ENCODE measurements at regions not wholly inside any gene's neighbourhood (a gene's known extent, or its start where the extent isn't known, plus 50 kb on each side); places are given as distances from the start of the nearest gene placed in this dataset.

- TF ChIP-seq, protein P1, sequence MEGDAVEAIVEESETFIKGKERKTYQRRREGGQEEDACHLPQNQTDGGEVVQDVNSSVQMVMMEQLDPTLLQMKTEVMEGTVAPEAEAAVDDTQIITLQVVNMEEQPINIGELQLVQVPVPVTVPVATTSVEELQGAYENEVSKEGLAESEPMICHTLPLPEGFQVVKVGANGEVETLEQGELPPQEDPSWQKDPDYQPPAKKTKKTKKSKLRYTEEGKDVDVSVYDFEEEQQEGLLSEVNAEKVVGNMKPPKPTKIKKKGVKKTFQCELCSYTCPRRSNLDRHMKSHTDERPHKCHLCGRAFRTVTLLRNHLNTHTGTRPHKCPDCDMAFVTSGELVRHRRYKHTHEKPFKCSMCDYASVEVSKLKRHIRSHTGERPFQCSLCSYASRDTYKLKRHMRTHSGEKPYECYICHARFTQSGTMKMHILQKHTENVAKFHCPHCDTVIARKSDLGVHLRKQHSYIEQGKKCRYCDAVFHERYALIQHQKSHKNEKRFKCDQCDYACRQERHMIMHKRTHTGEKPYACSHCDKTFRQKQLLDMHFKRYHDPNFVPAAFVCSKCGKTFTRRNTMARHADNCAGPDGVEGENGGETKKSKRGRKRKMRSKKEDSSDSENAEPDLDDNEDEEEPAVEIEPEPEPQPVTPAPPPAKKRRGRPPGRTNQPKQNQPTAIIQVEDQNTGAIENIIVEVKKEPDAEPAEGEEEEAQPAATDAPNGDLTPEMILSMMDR (IDR thresholded peaks at IDR 0.05; ENCODE audit: insufficient read depth, low read length, poor library complexity, severe bottlenecking) = no peak
- H3K27me3 ChIP-seq (ENCODE audit: control insufficient read depth, insufficient read depth, low read length) = no peaks in the 10 kb centered on the region
- H3K4me3 ChIP-seq (ENCODE audit: low read depth, low read length) = no peak overlapping the region
- no peak for DNase-seq (ENCODE audit: low read depth)
- H3K36me3 ChIP-seq (ENCODE audit: control insufficient read depth, insufficient read depth, low read length) = no peaks in the 10 kb centered on the region
Measured at GRCh38 chr13:34701919-34702318, 240.2 kb upstream of the NBEA start.

DNA sequence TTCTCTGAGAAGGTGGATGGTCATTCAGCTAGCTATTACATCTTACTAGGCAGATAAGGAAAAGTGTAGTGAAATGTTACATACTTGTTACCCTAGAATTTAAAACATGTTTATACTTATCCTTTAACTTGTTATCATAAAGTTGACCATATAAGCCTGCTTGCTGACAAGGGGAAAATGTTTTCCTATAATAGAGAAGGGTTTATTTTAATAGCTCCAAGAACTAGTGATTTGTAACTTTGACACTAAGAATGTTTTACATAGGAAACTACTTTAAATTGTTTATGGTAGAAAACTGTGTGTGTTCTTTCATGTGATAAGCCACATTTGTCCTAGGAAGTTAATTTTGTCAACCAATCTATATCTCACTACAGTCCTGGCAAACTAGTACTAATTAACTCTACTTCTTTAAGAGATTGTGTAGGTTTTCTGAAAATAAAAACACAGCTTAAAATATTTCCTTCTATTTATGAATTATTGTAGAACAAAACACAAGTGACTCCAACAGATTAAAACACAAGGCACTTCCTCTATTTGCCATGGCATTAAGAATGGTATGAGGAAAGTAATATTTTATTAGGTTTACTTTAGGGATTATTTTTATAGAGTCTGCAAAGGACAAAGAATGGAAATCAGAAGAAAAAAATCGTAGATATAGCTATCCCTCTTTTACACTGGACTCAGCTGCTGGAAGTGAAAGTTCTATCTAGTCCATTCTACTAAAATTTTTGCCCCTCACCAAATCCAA lies 233.3 kb upstream of the NBEA start:
- H3K36me3 ChIP-seq (ENCODE audit: control insufficient read depth, insufficient read depth, low read length) = no peaks in the 10 kb centered on the region
- H3K4me3 ChIP-seq (ENCODE audit: low read depth, low read length) = no peak overlapping the region
- DNase-seq (ENCODE audit: low read depth) = no peak
- TF ChIP-seq, protein P1 (IDR thresholded peaks at IDR 0.05; ENCODE audit: insufficient read depth, low read length, poor library complexity, severe bottlenecking) = no peak
- no peaks in the 10 kb centered on the region for H3K27me3 ChIP-seq (ENCODE audit: control insufficient read depth, insufficient read depth, low read length)

DNA sequence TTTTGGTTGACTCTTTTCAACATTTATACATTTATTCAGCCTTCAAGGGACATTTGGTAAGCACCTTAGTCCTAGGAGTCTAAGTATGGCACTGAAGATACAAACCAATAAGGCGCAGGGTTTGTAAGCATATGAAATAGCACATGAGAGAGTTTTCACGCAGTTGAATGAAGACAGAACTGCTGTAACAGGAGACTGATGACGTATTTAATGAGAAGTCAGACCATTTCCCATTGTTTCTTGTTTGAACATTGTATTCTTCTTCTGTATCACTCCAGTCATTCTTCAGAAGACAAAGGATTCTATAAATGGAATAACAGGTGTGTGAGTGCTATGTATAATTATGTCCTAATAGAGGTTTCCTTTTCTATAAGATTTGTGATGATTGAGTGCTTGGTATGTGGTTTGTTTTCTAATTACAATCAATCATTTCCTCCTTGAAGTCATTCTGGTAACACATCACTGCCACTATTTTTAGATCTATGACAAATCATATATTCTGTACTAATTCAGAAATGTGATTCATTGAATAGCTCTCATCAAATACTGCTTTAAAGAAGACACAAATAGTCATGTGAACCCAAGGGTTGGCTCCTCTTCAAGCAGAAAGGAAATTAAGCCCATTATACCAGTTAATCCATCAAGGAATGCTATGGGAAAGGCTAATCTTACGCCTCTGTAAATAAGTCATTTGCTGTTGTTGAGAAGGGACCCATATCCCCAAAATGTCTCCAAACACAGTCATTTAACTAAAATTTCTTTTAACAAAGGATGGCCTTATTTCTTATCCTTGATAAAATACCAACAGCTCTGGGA lies 222.8 kb upstream of the NBEA start:
- Histone ChIP-seq H3K36me3 (ENCODE audit: control insufficient read depth, insufficient read depth, low read length) (no peaks in the 10 kb centered on the region), H3K27me3 (ENCODE audit: control insufficient read depth, insufficient read depth, low read length) (no peaks in the 10 kb centered on the region), H3K4me3 (ENCODE audit: low read depth, low read length) (no peak overlapping the region)
- TF ChIP-seq, protein P1 (IDR thresholded peaks at IDR 0.05; ENCODE audit: insufficient read depth, low read length, poor library complexity, severe bottlenecking) = no peak
- DNase-seq (ENCODE audit: low read depth) = no peak

DNA sequence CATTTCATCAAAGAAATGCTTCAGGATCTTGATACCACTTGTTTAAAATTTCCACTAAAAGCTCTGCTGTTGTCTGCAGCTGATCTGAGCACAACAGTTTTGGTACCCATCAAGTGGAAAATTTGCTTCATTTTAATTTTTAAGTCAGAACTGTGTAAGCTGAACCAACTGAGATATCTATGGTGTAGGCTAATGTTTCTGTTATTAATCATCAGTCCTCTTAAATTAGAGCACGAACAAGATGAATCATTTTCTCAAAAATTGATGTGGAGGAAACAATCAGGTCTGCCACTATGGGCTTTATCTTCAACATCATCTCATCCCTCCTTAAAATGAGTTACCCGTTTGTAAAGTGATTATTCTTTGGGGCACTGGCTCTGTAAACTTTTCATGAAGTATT lies 221.5 kb upstream of the NBEA start:
- DNase-seq (ENCODE audit: low read depth) = no peak
- TF ChIP-seq, protein P1 (IDR thresholded peaks at IDR 0.05; ENCODE audit: insufficient read depth, low read length, poor library complexity, severe bottlenecking) = no peak
- H3K4me3 ChIP-seq (ENCODE audit: low read depth, low read length) = no peak overlapping the region

GRCh38 chr13:34721631-34722595 lies 220.2 kb upstream of the NBEA start:
- Histone ChIP-seq H3K27me3 (ENCODE audit: control insufficient read depth, insufficient read depth, low read length) (no peaks in the 10 kb centered on the region), H3K4me3 (ENCODE audit: low read depth, low read length) (no peak overlapping the region), H3K36me3 (ENCODE audit: control insufficient read depth, insufficient read depth, low read length) (no peaks in the 10 kb centered on the region)
- DNase-seq (ENCODE audit: low read depth) = no peak
- TF ChIP-seq, protein P1 (IDR thresholded peaks at IDR 0.05; ENCODE audit: insufficient read depth, low read length, poor library complexity, severe bottlenecking) = no peak

More for the DNA sequence above, 221.5 kb upstream of the NBEA start:
- no peaks in the 10 kb centered on the region for H3K36me3 ChIP-seq (ENCODE audit: control insufficient read depth, insufficient read depth, low read length)
- no peaks in the 10 kb centered on the region for H3K27me3 ChIP-seq (ENCODE audit: control insufficient read depth, insufficient read depth, low read length)

Measured in kidney epithelial cell (primary cell).